Left ventricle myocardium inferior (tissue), 1 donor: ENCODE measurements at regions not wholly inside any gene's neighbourhood (a gene's known extent, or its start where the extent isn't known, plus 50 kb on each side); places are given as distances from the start of the nearest gene placed in this dataset.

ENCODE experiments used
- DNase-seq: peaks from one replicate; pipeline ENCODE4 v3.0.0-alpha.2; 2020
- H3K27ac ChIP-seq: fragments of 200-600 bp; replicated peaks from 2 replicates; pipeline ENCODE4 v1.8.0; 2021
- H3K27me3 ChIP-seq: fragments of 200-600 bp; 2 replicates; pipeline ENCODE4 v1.8.0; 2021; ENCODE audit warnings: low read depth
- H3K36me3 ChIP-seq: fragments of 200-600 bp; 2 replicates; pipeline ENCODE4 v1.8.0; 2021
- H3K4me1 ChIP-seq: fragments of 200-600 bp; 2 replicates; pipeline ENCODE4 v1.8.0; 2021
- H3K4me3 ChIP-seq: fragments of 200-600 bp; 2 replicates; pipeline ENCODE4 v1.8.0; 2021; ENCODE audit warnings: mild to moderate bottlenecking, moderate library complexity
- H3K9me3 ChIP-seq: fragments of 200-600 bp; replicated peaks from 2 replicates; pipeline ENCODE4 v1.8.0; 2021
- CTCF ChIP-seq: fragments of 200-600 bp; IDR thresholded peaks from 2 replicates; pipeline ENCODE4 v1.8.0; 2021; ENCODE audit warnings: antibody characterized with exemption, mild to moderate bottlenecking, borderline replicate concordance
- intact Hi-C: fragments of 100-400 bp; cut with micrococcal nuclease; formaldehyde crosslinking; loops from one replicate; pipeline ENCODE4 v1.11.0; 2022
- donor health status: DM: no; HTN: yes; CAD: no; lungs with severe emphysema.

GRCh38 chr4:141429933-141430332 is 206.4 kb upstream of the IL15 start:
- H3K4me1 ChIP-seq: peaks cover 20% of the 10 kb centered on the region
- no peak overlapping the region for H3K4me3 ChIP-seq
- H3K27me3 ChIP-seq: no peaks in the 10 kb centered on the region
- no peak for DNase-seq
- TF ChIP-seq CTCF: no peak
- intact Hi-C loops: no loop called here
- no peaks in the 10 kb centered on the region for H3K36me3 ChIP-seq
- H3K9me3 ChIP-seq: no peaks in the 10 kb centered on the region
- no peak overlapping the region for H3K27ac ChIP-seq

- no peaks in the 10 kb centered on the region for H3K36me3 ChIP-seq
- no peak overlapping the region for H3K27ac ChIP-seq
- peaks cover 12% of the 10 kb centered on the region for H3K4me1 ChIP-seq
- H3K4me3 ChIP-seq: no peak overlapping the region
- DNase-seq: no peak
- H3K27me3 ChIP-seq: no peaks in the 10 kb centered on the region
- no peak for TF ChIP-seq CTCF
- H3K9me3 ChIP-seq: no peaks in the 10 kb centered on the region
- intact Hi-C loops: no loop called here
Measured at GRCh38 chr4:141430686-141431085, 205.7 kb upstream of the IL15 start.

- no peak overlapping the region for H3K27ac ChIP-seq
- TF ChIP-seq CTCF: no peak
- no peaks in the 10 kb centered on the region for H3K27me3 ChIP-seq
- no peaks in the 10 kb centered on the region for H3K36me3 ChIP-seq
- H3K9me3 ChIP-seq: no peaks in the 10 kb centered on the region
- H3K4me3 ChIP-seq: no peak overlapping the region
- DNase-seq: no peak
- H3K4me1 ChIP-seq: peaks cover 9% of the 10 kb centered on the region
- intact Hi-C loops: no loop called here
Measured at GRCh38 chr4:141432000-141432712, 204.2 kb upstream of the IL15 start.

- no peak for DNase-seq
- H3K4me3 ChIP-seq: no peak overlapping the region
- no peak for TF ChIP-seq CTCF
Measured at GRCh38 chr4:141435446-141436225, 200.7 kb upstream of the IL15 start.

GRCh38 chr4:141439223-141439622 is 197.2 kb upstream of the IL15 start:
- no peak overlapping the region for H3K4me3 ChIP-seq
- TF ChIP-seq CTCF: no peak
- intact Hi-C loops: no loop called here

More at GRCh38 chr4:141435446-141436225, 200.7 kb upstream of the IL15 start:
- Histone ChIP-seq H3K9me3 (no peaks in the 10 kb centered on the region), H3K4me1 (peaks cover 4% of the 10 kb centered on the region), H3K27ac (no peak overlapping the region), H3K36me3 (no peaks in the 10 kb centered on the region), H3K27me3 (no peaks in the 10 kb centered on the region)
- intact Hi-C loops: no loop called here

More at GRCh38 chr4:141439223-141439622, 197.2 kb upstream of the IL15 start:
- H3K36me3 ChIP-seq: no peaks in the 10 kb centered on the region
- no peaks in the 10 kb centered on the region for H3K9me3 ChIP-seq
- no peak overlapping the region for H3K27ac ChIP-seq
- DNase-seq: no peak
- peaks cover 4% of the 10 kb centered on the region for H3K4me1 ChIP-seq
- no peaks in the 10 kb centered on the region for H3K27me3 ChIP-seq
